Naive thymus-derived CD8-positive, alpha-beta T cell (primary cell): ENCODE measurements at regions not wholly inside any gene's neighbourhood (a gene's known extent, or its start where the extent isn't known, plus 50 kb on each side); places are given as distances from the start of the nearest gene placed in this dataset.

ENCODE experiments used
- ATAC-seq, 2 donors: fragments of 150-1000 bp; cut with Tn5 transposase in 1 of 2; sonication (Bioruptor Pico), chemical (Tn5 transposase) in 1 of 2; 1 replicate in 1 of 2; 2 replicates in 1 of 2; pipeline ENCODE4 v1.10.0; 2021; ENCODE audit warnings: mild to moderate bottlenecking in 2 of 2, moderate library complexity in 2 of 2
- POLR2A ChIA-PET: fragments of 350-600 bp; sonication (Branson Sonifier 250); formaldehyde crosslinking; loops from one replicate; lab custom pipeline; 2021; ENCODE audit warnings: antibody characterized with exemption; lab: Charles Lee
- DNase-seq, 10 donors: peaks; one replicate each; pipeline versions ENCODE4 v3.0.0 to v3.0.0-alpha.2; 2020 to 2022
- H3K27ac Mint-ChIP-seq, 10 donors: one replicate each; pipeline ENCODE4 v1.8.0; 2020 to 2022; ENCODE audit warnings: mild to moderate bottlenecking in 10 of 10, mixed read lengths in 10 of 10, moderate library complexity in 4 of 10, inconsistent platforms in 1 of 10
- H3K27me3 Mint-ChIP-seq, 5 donors: one replicate each; pipeline ENCODE4 v1.8.0; 2021 to 2022; ENCODE audit warnings: mixed read lengths in 5 of 5
- H3K36me3 Mint-ChIP-seq, 3 donors: one replicate each; pipeline ENCODE4 v1.8.0; 2020 to 2022; ENCODE audit warnings: mixed read lengths in 3 of 3, mild to moderate bottlenecking in 2 of 3, inconsistent platforms in 1 of 3
- H3K4me1 Mint-ChIP-seq, 4 donors: one replicate each; pipeline ENCODE4 v1.8.0; 2021 to 2022; ENCODE audit warnings: mixed read lengths in 4 of 4
- H3K4me3 Mint-ChIP-seq, 10 donors: one replicate each; pipeline ENCODE4 v1.8.0; 2020 to 2022; ENCODE audit warnings: mild to moderate bottlenecking in 10 of 10, mixed read lengths in 10 of 10, moderate library complexity in 6 of 10, inconsistent platforms in 1 of 10
- H3K9me3 Mint-ChIP-seq, 9 donors: one replicate each; pipeline ENCODE4 v1.8.0; 2020 to 2022; ENCODE audit warnings: mixed read lengths in 9 of 9, mild to moderate bottlenecking in 3 of 9, inconsistent platforms in 1 of 9, moderate library complexity in 1 of 9

GRCh38 chr12:124457287-124458219, 109.9 kb downstream of the NCOR2 start:
- Mint-ChIP-seq H3K27me3 (no peaks in the 10 kb centered on the region), H3K4me3 (peak overlapping the region; percentile 65 to 89 (median 80)), H3K27ac (peak overlapping the region; percentile 43 to 92 (median 76)), H3K36me3 (peaks cover 0 to 10% (median 9%) of the 10 kb centered on the region in 3 donors), H3K9me3 (no peaks in the 10 kb centered on the region), H3K4me1 (peaks cover 24 to 66% (median 64%) of the 10 kb centered on the region in 4 donors)
- POLR2A ChIA-PET = interaction anchor here (3.3 kb wide), 1 partner anchor 8 kb away, joined by 17 read pairs; no protein-coding TSS in a partner anchor
- ATAC-seq = peak; percentile 39 to 59
- DNase-seq = peak in 9 of 10 donors; percentile 23 to 59 (median 40)

- POLR2A ChIA-PET = interaction anchor here (1.4 to 3.3 kb wide), 2 partner anchors 9 to 110 kb away, joined by 4 to 17 read pairs; no protein-coding TSS in a partner anchor
- H3K27me3 Mint-ChIP-seq = no peaks in the 10 kb centered on the region
- peaks cover 24 to 72% (median 64%) of the 10 kb centered on the region in 4 donors for H3K4me1 Mint-ChIP-seq
- ATAC-seq = peak; percentile 21 to 28
- peak in 7 of 10 donors; percentile 18 to 69 (median 33) for DNase-seq
- H3K36me3 Mint-ChIP-seq = peaks cover 0 to 10% (median 9%) of the 10 kb centered on the region in 3 donors
- H3K4me3 Mint-ChIP-seq = peak overlapping the region; percentile 65 to 89 (median 80)
- H3K9me3 Mint-ChIP-seq = no peaks in the 10 kb centered on the region
- H3K27ac Mint-ChIP-seq = peak overlapping the region in 8 of 10 donors; percentile 43 to 91 (median 85)
Measured at GRCh38 chr12:124456652-124457152, 110.7 kb downstream of the NCOR2 start.

GRCh38 chr12:124456133-124456651, 111.2 kb downstream of the NCOR2 start:
- POLR2A ChIA-PET = interaction anchor here (1.4 to 3.3 kb wide), 2 partner anchors 9 to 110 kb away, joined by 4 to 17 read pairs; no protein-coding TSS in a partner anchor
- peaks cover 0 to 11% (median 10%) of the 10 kb centered on the region in 3 donors for H3K36me3 Mint-ChIP-seq
- ATAC-seq (no peak), DNase-seq (no peak)
- H3K27ac Mint-ChIP-seq = peak overlapping the region; percentile 43 to 91 (median 80)
- H3K4me1 Mint-ChIP-seq = peaks cover 27 to 75% (median 66%) of the 10 kb centered on the region in 4 donors
- no peaks in the 10 kb centered on the region for H3K27me3 Mint-ChIP-seq
- H3K4me3 Mint-ChIP-seq = peak overlapping the region; percentile 65 to 89 (median 80)
- H3K9me3 Mint-ChIP-seq = no peaks in the 10 kb centered on the region

- H3K4me3 Mint-ChIP-seq = peak overlapping the region in 6 of 10 donors; percentile 24 to 89 (median 60)
- POLR2A ChIA-PET = interaction anchor here (1.2 to 3.3 kb wide), 3 partner anchors 10 to 111 kb away, joined by 3 to 17 read pairs (median 4); no protein-coding TSS in a partner anchor
- H3K4me1 Mint-ChIP-seq = peaks cover 33 to 84% (median 75%) of the 10 kb centered on the region in 4 donors
- H3K9me3 Mint-ChIP-seq = no peaks in the 10 kb centered on the region
- DNase-seq = no peak
- H3K27me3 Mint-ChIP-seq = no peaks in the 10 kb centered on the region
- H3K27ac Mint-ChIP-seq = peak overlapping the region in 7 of 10 donors; percentile 1 to 90 (median 41)
- peaks cover 0 to 10% (median 7%) of the 10 kb centered on the region in 3 donors for H3K36me3 Mint-ChIP-seq
- no peak for ATAC-seq
Measured at GRCh38 chr12:124455336-124455735, 112.1 kb downstream of the NCOR2 start.

GRCh38 chr12:124454735-124455134, 112.7 kb downstream of the NCOR2 start:
- H3K27ac Mint-ChIP-seq = peak overlapping the region in 7 of 10 donors; percentile 33 to 90 (median 77)
- H3K9me3 Mint-ChIP-seq = no peaks in the 10 kb centered on the region
- DNase-seq (no peak), ATAC-seq (no peak)
- POLR2A ChIA-PET = interaction anchor here (1.2 to 3.3 kb wide), 3 partner anchors 11 to 109 kb away, joined by 3 to 17 read pairs (median 16); no protein-coding TSS in a partner anchor
- peaks cover 0 to 7% (median 2%) of the 10 kb centered on the region in 3 donors for H3K36me3 Mint-ChIP-seq
- H3K4me1 Mint-ChIP-seq = peaks cover 35 to 86% (median 78%) of the 10 kb centered on the region in 4 donors
- H3K27me3 Mint-ChIP-seq = no peaks in the 10 kb centered on the region
- peak overlapping the region in 9 of 10 donors; percentile 0 to 75 (median 47) for H3K4me3 Mint-ChIP-seq

GRCh38 chr12:124454352-124454725, 113.1 kb downstream of the NCOR2 start:
- peaks cover 35 to 84% (median 78%) of the 10 kb centered on the region in 4 donors for H3K4me1 Mint-ChIP-seq
- no peak for DNase-seq
- H3K4me3 Mint-ChIP-seq = peak overlapping the region; percentile 16 to 79 (median 64)
- no peak for ATAC-seq
- H3K27me3 Mint-ChIP-seq = no peaks in the 10 kb centered on the region
- H3K9me3 Mint-ChIP-seq = no peaks in the 10 kb centered on the region
- H3K36me3 Mint-ChIP-seq = peaks cover 0 to 3% (median 2%) of the 10 kb centered on the region in 3 donors
- POLR2A ChIA-PET = interaction anchor here (1.2 to 2.7 kb wide), 3 partner anchors 10 to 110 kb away, joined by 3 to 16 read pairs (median 5); no protein-coding TSS in a partner anchor
- H3K27ac Mint-ChIP-seq = peak overlapping the region in 8 of 10 donors; percentile 4 to 90 (median 85)

- Mint-ChIP-seq H3K36me3 (peaks cover 0 to 8% (median 6%) of the 10 kb centered on the region in 3 donors), H3K27ac (peak overlapping the region in 9 of 10 donors; percentile 62 to 90 (median 84)), H3K27me3 (no peaks in the 10 kb centered on the region), H3K4me3 (peak overlapping the region; percentile 42 to 79 (median 68)), H3K9me3 (no peaks in the 10 kb centered on the region), H3K4me1 (peaks cover 36 to 84% (median 76%) of the 10 kb centered on the region in 4 donors)
- peak; percentile 80 to 81 for ATAC-seq
- DNase-seq = peak; percentile 47 to 86 (median 66)
- POLR2A ChIA-PET = interaction anchor here (0.9 to 2.7 kb wide), 4 partner anchors 10 to 110 kb away, joined by 3 to 16 read pairs (median 4); no protein-coding TSS in a partner anchor
Measured at GRCh38 chr12:124453419-124454351, 113.7 kb downstream of the NCOR2 start.

GRCh38 chr12:124452576-124453331, 114.7 kb downstream of the NCOR2 start:
- Mint-ChIP-seq H3K9me3 (no peaks in the 10 kb centered on the region), H3K4me3 (peak overlapping the region in 6 of 10 donors; percentile 52 to 79 (median 70)), H3K27ac (peak overlapping the region in 6 of 10 donors; percentile 75 to 90 (median 86)), H3K36me3 (peaks cover 0 to 14% (median 6%) of the 10 kb centered on the region in 3 donors), H3K4me1 (peaks cover 32 to 76% (median 68%) of the 10 kb centered on the region in 4 donors), H3K27me3 (no peaks in the 10 kb centered on the region)
- POLR2A ChIA-PET = interaction anchor here (0.9 to 2.7 kb wide), 3 partner anchors 11 to 64 kb away, joined by 3 to 16 read pairs (median 5); no protein-coding TSS in a partner anchor
- no peak for ATAC-seq
- no peak for DNase-seq

- ATAC-seq = no peak
- no peak for DNase-seq
- H3K4me1 Mint-ChIP-seq = peaks cover 29 to 74% (median 61%) of the 10 kb centered on the region in 4 donors
- no peaks in the 10 kb centered on the region for H3K9me3 Mint-ChIP-seq
- peak overlapping the region in 8 of 10 donors; percentile 37 to 90 (median 72) for H3K27ac Mint-ChIP-seq
- peaks cover 0 to 17% (median 9%) of the 10 kb centered on the region in 3 donors for H3K36me3 Mint-ChIP-seq
- POLR2A ChIA-PET = interaction anchor here (2.7 kb wide), 1 partner anchor 14 kb away, joined by 16 read pairs; no protein-coding TSS in a partner anchor
- no peaks in the 10 kb centered on the region for H3K27me3 Mint-ChIP-seq
- peak overlapping the region in 8 of 10 donors; percentile 1 to 69 (median 47) for H3K4me3 Mint-ChIP-seq
Measured at GRCh38 chr12:124451637-124452243, 115.7 kb downstream of the NCOR2 start.

- peaks cover 29 to 71% (median 55%) of the 10 kb centered on the region in 4 donors for H3K4me1 Mint-ChIP-seq
- no peak for DNase-seq
- H3K4me3 Mint-ChIP-seq = peak overlapping the region in 7 of 10 donors; percentile 1 to 69 (median 36)
- peak overlapping the region in 8 of 10 donors; percentile 37 to 90 (median 72) for H3K27ac Mint-ChIP-seq
- no peaks in the 10 kb centered on the region for H3K9me3 Mint-ChIP-seq
- no peak for ATAC-seq
- no peaks in the 10 kb centered on the region for H3K27me3 Mint-ChIP-seq
- H3K36me3 Mint-ChIP-seq = peaks cover 0 to 17% (median 9%) of the 10 kb centered on the region in 3 donors
- POLR2A ChIA-PET = no interaction called here
Measured at GRCh38 chr12:124451016-124451415, 116.4 kb downstream of the NCOR2 start.
